HG03558 (cell line): ENCODE measurements at regions not wholly inside any gene's neighbourhood (a gene's known extent, or its start where the extent isn't known, plus 50 kb on each side); places are given as distances from the start of the nearest gene placed in this dataset.

Experiments used
- ATAC-seq: cut with Tn5 transposase; IDR thresholded peaks from one replicate; pipeline ENCODE4 v1.9.1; 2021; ENCODE audit warnings: moderate number of reproducible peaks; ENCODE audit not compliant: unreplicated experiment; ENCODE audit errors: extremely low read depth

- no peak for ATAC-seq
Measured at GRCh38 chr10:90171014-90171722, 469.8 kb downstream of the KIF20B start.

- ATAC-seq, result no peak
Measured at GRCh38 chr10:90174531-90174930, 473.1 kb downstream of the KIF20B start.

- ATAC-seq, result no peak
Measured at GRCh38 chr10:90175161-90175681, 473.8 kb downstream of the KIF20B start.

- ATAC-seq, result no peak
Measured at GRCh38 chr10:90179696-90180407, 478.5 kb downstream of the KIF20B start.

- no peak for ATAC-seq
Measured at GRCh38 chr10:90180886-90181691, 479.7 kb downstream of the KIF20B start.

GRCh38 chr10:90192825-90193224 is 491.4 kb downstream of the KIF20B start:
- no peak for ATAC-seq

GRCh38 chr10:90193240-90193985 is 492.0 kb downstream of the KIF20B start:
- ATAC-seq, result no peak

- no peak for ATAC-seq
Measured at GRCh38 chr10:90195288-90195840, 494.0 kb downstream of the KIF20B start.

- no peak for ATAC-seq
Measured at GRCh38 chr10:90197766-90198165, 496.4 kb downstream of the KIF20B start.

GRCh38 chr10:90199093-90199492 is 497.7 kb downstream of the KIF20B start:
- no peak for ATAC-seq

- ATAC-seq, result no peak
Measured at GRCh38 chr10:90199513-90199912, 498.1 kb downstream of the KIF20B start.

- no peak for ATAC-seq
Measured at GRCh38 chr10:90204131-90204955, 503.0 kb downstream of the KIF20B start.

- no peak for ATAC-seq
Measured at GRCh38 chr10:90204956-90205314, 503.5 kb downstream of the KIF20B start.

GRCh38 chr10:90205340-90205739 is 503.9 kb downstream of the KIF20B start:
- ATAC-seq, result no peak

- no peak for ATAC-seq
Measured at GRCh38 chr10:90213346-90213745, 512.0 kb downstream of the KIF20B start.

GRCh38 chr10:90218846-90219245 is 517.5 kb downstream of the KIF20B start:
- no peak for ATAC-seq

- no peak for ATAC-seq
Measured at GRCh38 chr10:90222372-90222771, 521.0 kb downstream of the KIF20B start.

GRCh38 chr10:90222939-90223338 is 521.5 kb downstream of the KIF20B start:
- ATAC-seq, result no peak
